Cardiac fibroblast (primary cell): ENCODE measurements at regions not wholly inside any gene's neighbourhood (a gene's known extent, or its start where the extent isn't known, plus 50 kb on each side); places are given as distances from the start of the nearest gene placed in this dataset.

ENCODE experiments used
- DNase-seq, 2 donors: peaks; one replicate each; pipeline versions ENCODE4 v3.0.0 to v3.0.0-alpha.2; 2010; ENCODE audit warnings: low read depth in 2 of 2
- H3K4me3 ChIP-seq, 2 donors: replicated peaks in 1 of 2; 1 replicate in 1 of 2; 2 replicates in 1 of 2; pipeline ENCODE4 v1.5.1; 2011; ENCODE audit warnings: low read depth in 2 of 2, low read length in 2 of 2, mild to moderate bottlenecking in 2 of 2, moderate library complexity in 1 of 2
- CTCF ChIP-seq: IDR thresholded peaks from one replicate; pipeline ENCODE4 v1.5.1; 2011; ENCODE audit warnings: low read depth, mild to moderate bottlenecking, low read length, inconsistent platforms

DNA sequence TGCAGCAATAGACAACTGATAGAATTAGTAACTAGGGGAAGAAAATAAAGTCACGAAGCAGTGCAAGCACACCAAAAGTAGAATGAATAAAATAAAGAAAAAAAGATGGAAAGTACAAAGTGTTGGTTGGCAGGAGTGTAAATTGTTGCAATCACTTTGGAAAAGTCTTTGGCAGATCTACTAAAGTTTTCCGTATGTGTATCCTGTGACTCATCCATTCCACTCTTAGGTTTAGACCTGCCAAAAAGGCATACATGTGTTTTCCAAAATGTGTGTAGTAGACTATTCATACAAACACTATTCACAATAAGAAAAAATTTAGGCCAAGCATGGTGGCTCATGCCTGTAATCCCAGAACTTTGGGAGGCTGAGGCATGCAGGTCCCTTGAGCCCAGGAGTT is 282.1 kb upstream of the FSIP2 start:
- no peak for TF ChIP-seq CTCF
- no peak overlapping the region for H3K4me3 ChIP-seq
- peak; percentile 13 to 37 for DNase-seq

DNA sequence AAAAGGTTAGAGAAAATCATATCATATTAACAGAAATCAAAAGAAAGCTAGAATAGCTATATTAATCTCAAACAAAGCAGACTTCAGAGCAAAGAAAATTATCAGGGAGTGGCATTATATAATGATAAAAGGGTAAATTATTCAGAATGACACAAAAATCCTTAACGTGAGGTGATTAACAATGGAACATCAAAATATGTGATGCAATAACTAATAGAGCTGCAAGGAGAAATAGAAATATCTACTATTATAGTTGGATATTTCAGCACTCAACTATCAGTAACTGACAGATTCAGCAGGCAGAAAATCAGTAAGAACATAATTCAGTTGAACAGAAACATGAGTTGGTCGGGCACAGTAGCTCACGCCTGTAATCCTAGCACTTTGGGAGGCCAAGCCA is 275.1 kb upstream of the FSIP2 start:
- no peak overlapping the region for H3K4me3 ChIP-seq
- DNase-seq: no peak
- TF ChIP-seq CTCF: no peak

DNA sequence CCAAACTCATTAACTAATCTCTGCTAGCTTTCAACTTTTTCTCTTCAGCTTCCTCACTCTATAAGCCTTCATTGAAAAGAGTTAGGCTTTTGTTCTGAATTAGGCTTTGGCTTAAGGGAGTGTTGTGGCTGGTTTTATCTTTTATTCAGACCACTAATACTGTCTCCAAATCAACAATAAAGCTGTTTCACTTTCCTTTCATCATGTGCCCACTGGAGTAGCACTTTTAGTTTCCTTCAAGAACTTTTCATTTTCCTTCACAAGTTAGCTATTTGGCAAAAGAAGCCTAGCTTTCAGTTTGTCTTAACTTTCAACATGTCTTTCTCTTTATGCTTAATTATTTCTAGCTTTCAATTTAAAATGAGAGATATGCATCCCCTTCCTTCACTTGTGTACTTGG is 271.7 kb upstream of the FSIP2 start:
- TF ChIP-seq CTCF: no peak
- H3K4me3 ChIP-seq: no peak overlapping the region
- DNase-seq: no peak

DNA sequence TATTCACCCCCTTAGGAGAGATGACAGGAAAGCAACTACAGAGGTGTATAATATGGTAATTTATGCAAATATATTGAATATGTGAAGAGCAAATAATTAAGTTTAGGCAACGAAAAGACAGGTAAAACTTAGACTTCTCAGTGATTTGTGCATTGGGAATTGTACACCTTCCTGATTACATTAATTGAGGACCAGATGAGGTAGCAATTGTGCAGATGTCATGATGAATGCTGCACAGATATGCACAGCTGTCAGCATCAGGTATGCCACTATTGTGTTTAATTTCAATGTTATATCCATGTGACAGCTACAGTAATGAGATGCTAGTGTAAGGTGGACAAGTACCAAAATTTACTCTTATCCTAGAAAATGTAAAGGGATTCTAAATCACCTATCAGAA is 267.2 kb upstream of the FSIP2 start:
- TF ChIP-seq CTCF: no peak
- no peak for DNase-seq
- H3K4me3 ChIP-seq: no peak overlapping the region

- H3K4me3 ChIP-seq: no peak overlapping the region
- DNase-seq: no peak
- TF ChIP-seq CTCF: no peak
These were observed 266.0 kb upstream of the FSIP2 start for GRCh38 chr2:185472574-185472973.

DNA sequence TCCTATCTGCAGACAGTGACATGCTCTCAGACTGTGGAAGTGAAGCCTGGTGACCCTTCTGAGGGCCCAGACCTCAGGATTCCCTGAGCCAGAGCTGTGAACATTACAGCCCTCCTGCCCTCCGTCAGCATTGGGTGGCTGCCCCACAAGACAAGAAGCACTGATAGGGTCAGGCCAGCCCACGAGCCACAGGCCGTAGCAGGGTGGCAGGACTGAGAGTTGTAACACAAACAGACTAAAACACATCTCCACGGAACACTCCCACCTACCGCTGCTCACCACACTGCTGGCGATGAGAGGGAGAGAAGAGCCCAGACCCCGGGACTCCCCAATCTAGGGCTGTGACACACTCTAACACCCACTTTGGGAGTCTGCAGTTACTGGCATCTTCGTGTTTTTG is 264.8 kb upstream of the FSIP2 start:
- TF ChIP-seq CTCF: no peak
- DNase-seq: no peak
- no peak overlapping the region for H3K4me3 ChIP-seq

- no peak overlapping the region for H3K4me3 ChIP-seq
- no peak for DNase-seq
- no peak for TF ChIP-seq CTCF
These were observed 262.7 kb upstream of the FSIP2 start for GRCh38 chr2:185475914-185476313.
